NT2/D1 (cell line): ENCODE measurements at regions not wholly inside any gene's neighbourhood (a gene's known extent, or its start where the extent isn't known, plus 50 kb on each side); places are given as distances from the start of the nearest gene placed in this dataset.

Experiments
- SUZ12 ChIP-seq: IDR thresholded peaks from 2 replicates; pipeline ENCODE4 v1.6.1; 2011; ENCODE audit not compliant: insufficient read length, insufficient read depth; ENCODE audit errors: extremely low read depth
- YY1 ChIP-seq: IDR thresholded peaks from 2 replicates; pipeline ENCODE4 v1.6.1; 2011; ENCODE audit not compliant: insufficient read length, insufficient read depth

- no peak for TF ChIP-seq YY1
- no peak for TF ChIP-seq SUZ12
Observed at GRCh38 chr15:47266566-47266965, 450.7 kb upstream of the SEMA6D start.
